ENCODE measurements at regions not wholly inside any gene's neighbourhood (a gene's known extent, or its start where the extent isn't known, plus 50 kb on each side); places are given as distances from the start of the nearest gene placed in this dataset.

GRCh38 chr20:11053310-11053709, 379.5 kb upstream of the JAG1 start:
- no peak for DNase-seq

- DNase-seq, result no peak
These were observed 380.6 kb upstream of the JAG1 start for GRCh38 chr20:11054266-11054993.

GRCh38 chr20:11056414-11056813, 382.6 kb upstream of the JAG1 start:
- no peak for DNase-seq

DNA sequence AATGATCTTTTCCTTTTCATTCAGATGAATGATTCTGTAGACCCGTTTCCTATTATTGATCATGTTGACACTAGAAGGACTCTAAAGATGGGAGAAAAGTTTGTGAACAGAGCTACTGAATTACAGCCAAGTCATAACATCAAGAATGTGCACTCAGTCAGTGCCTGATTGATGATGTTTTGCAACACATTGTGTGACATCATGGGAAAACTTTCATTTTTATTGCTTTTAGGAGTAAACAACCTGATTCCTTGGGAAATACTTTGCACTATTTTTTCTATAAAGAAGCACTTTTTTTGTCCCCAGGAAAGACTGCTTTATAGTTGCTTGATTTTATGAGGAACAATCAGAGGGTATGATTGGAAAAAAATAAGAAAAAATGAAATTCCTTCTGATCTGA, 383.8 kb upstream of the JAG1 start:
- no peak for DNase-seq

GRCh38 chr20:11059659-11060058, 385.9 kb upstream of the JAG1 start:
- DNase-seq, result no peak

- DNase-seq, result no peak
These were observed 386.8 kb upstream of the JAG1 start for GRCh38 chr20:11060423-11061185.

GRCh38 chr20:11063444-11063843, 389.6 kb upstream of the JAG1 start:
- no peak for DNase-seq

GRCh38 chr20:11064946-11065345, 391.1 kb upstream of the JAG1 start:
- no peak for DNase-seq

GRCh38 chr20:11067359-11067758, 393.6 kb upstream of the JAG1 start:
- no peak for DNase-seq

DNA sequence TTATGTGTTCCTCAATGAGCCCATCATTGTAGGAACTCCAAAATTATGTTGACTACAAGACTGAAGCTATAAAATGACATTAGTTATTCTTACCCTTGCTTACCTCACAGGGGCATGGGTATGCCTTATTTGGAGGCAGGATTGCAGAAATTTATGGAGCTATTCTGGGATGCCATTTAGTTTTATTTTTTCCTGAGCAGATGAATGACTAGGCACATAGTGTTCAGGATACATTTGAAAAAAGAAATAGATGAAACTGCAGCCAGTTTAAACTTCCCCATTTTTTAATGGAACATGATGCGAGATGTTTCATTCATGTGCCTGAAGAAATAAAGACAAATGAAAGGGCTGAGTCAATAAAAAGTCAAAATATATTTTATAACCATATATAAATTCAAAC, 399.2 kb upstream of the JAG1 start:
- no peak for DNase-seq

- DNase-seq, result no peak
These were observed 402.8 kb upstream of the JAG1 start for GRCh38 chr20:11076434-11077105.

DNA sequence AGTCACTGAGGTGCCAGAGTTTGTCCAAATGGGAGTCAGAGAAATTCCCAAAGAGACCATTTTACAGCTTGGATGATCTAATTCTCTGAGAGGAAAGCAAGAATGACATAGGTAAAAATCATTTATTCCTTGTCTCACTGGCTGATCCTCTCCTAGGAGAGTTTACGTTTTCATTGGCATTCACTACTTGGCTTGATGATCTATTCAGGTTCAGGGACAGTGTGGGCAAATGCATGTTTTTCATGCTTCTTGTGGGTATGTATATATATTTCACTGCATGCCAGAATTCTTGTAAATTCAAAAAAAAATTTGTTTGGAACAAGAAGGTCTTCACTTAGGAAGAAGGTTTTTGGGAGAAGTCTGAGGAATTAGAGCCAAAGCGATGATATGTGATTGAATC, 403.4 kb upstream of the JAG1 start:
- DNase-seq, result no peak

GRCh38 chr20:11080010-11080409, 406.2 kb upstream of the JAG1 start:
- DNase-seq, result no peak

DNA sequence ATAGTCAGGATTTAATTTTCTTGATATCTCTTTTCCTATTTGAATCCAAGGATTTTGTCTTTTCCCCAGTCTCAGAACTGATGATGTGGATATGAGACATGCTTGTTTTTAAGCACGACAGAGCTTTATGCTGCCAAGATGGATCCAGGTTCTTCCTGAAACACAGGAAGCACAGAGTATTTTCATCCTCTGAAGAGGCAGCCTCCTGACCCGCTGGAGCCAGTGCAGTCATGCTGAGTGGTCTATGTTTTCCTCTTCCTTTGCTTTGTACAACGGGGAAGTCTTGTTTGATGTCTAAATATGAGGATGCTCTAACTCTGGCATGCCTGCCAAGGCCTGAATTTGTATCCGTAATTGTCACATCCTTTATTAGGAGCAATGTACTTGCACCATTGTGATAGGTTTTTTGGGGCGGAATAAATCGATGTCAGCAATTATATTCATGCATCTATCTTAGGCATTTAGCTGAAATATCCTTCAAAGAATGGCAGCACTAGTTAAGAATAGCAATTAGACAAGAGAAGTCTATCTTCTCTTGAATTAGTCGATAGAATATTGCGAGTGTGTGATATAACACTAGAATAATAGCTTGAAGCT, 407.1 kb upstream of the JAG1 start:
- no peak for DNase-seq

DNA sequence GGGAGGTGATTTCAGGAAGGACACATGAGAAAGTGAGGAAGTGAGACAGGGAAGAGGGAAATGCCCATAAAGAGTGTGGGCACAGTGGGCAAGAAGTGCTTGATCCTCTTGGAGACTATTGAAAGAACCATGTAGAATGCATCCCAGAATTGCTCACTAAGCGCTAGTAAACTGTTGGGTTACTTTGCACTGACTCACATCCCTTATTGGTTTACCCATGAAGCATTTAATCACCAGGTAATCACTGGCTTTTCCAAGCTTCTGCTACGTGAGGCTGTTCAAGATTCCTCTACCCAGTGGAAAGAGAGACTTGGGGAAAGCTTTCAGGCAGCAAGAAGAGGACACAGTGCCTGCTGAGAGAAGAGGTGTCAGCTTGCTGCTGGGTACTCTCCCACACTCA, 410.0 kb upstream of the JAG1 start:
- DNase-seq, result no peak

GRCh38 chr20:11084508-11084907, 410.7 kb upstream of the JAG1 start:
- no peak for DNase-seq

DNA sequence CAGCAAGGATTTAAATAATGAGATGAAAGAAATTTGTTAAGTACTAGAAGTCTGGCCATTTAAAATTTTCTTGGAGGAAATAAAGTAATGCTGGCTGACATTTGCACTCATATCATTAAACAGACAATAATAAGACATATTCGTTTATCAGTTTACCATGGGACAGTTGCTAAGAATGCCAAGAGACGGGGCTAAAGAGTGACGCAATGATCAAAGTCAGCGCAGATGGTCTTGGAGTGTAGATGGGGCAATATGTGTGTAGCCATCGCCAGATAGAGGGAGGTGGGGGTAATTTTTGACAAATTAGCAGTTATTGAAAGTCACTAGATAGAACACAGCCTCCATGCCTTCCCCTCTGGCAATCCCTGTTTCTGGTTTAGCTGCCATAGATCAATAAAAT, 413.2 kb upstream of the JAG1 start:
- no peak for DNase-seq

GRCh38 chr20:11090751-11091150, 417.0 kb upstream of the JAG1 start:
- no peak for DNase-seq

GRCh38 chr20:11091511-11091910, 417.7 kb upstream of the JAG1 start:
- DNase-seq, result no peak

- no peak for DNase-seq
These were observed 418.4 kb upstream of the JAG1 start for GRCh38 chr20:11092151-11092550.

DNA sequence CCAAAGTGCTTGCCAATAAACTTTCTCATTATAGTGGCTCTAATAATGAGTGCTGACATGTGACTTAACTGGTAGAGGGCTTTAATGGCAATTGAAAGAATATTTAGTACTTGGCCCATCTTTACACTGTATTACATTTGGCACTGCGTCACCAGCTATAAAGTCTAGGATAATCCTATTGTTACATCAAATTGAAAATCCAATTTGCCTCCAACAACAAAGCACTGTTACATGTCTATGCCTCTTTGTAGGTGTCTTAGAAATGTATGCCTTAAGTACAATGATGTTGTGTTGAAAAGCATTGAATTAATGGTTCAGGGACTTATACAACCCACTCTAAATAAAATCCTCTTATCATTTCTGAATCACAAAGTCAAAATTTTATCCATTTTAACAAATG, 420.4 kb upstream of the JAG1 start:
- no peak for DNase-seq

GRCh38 chr20:11094711-11095110, 420.9 kb upstream of the JAG1 start:
- no peak for DNase-seq

DNA sequence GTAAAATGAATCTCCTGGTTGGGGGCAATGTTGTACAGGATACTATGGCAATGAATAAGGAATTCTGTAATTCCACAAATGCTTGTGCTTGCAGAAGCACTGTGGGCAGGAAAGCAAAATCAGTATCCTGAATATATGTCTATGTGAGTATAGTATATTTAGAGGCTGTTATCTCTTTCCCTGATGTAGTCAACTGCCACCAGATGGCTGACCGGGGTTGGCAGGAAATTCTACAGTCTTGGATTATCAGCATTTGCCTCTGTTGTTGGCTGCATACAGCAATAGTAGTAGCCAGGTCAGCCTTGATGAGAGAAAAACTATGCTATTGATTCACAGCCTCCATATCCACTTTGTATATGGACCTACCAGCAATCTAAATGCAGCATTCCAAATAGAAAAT, 425.1 kb upstream of the JAG1 start:
- DNase-seq, result no peak

- no peak for DNase-seq
These were observed 427.4 kb upstream of the JAG1 start for GRCh38 chr20:11101243-11101642.

Measured in stimulated activated CD4-positive, alpha-beta T cell treated with anti-CD3 and anti-CD28 coated beads, Interleukin-4, amount 100 ng/mL, for 1 hour (primary cell).